Spleen (tissue), 7 donors: ENCODE measurements at regions not wholly inside any gene's neighbourhood (a gene's known extent, or its start where the extent isn't known, plus 50 kb on each side); places are given as distances from the start of the nearest gene placed in this dataset.

Experiments
- POLR2A ChIP-seq, 3 donors: fragments of 450-650 bp; IDR thresholded peaks; one replicate each; pipeline ENCODE4 v1.5.1; 2017; ENCODE audit warnings: antibody characterized with exemption in 3 of 3, mild to moderate bottlenecking in 1 of 3
- POLR2AphosphoS5 ChIP-seq, 3 donors: sonication (generic); formaldehyde crosslinking; IDR thresholded peaks; one replicate each; pipeline ENCODE4 v1.5.1; 2017; ENCODE audit warnings: antibody characterized with exemption in 3 of 3
- TF ChIP-seq, protein P1 (sequence below), 11 experiments: fragments of 200-600 bp in 7 of 11; fragments of 450-650 bp in 4 of 11; sonication (generic) in 4 of 11; IDR thresholded peaks in 8 of 11; conservative IDR thresholded peaks in 3 of 11; 1 replicate in 7 of 11; 2 replicates in 4 of 11; pipeline versions ENCODE4 v1.4.0 to v1.8.0; 2016 to 2021; ENCODE audit warnings: antibody characterized with exemption in 11 of 11, inconsistent platforms in 4 of 11, mild to moderate bottlenecking in 1 of 11
- donor health status: DM: no; HTN: no; CAD: no; lungs with moderate emphysema.
- donor health status: DM: no; HTN: no; CAD: no.
- donor health status: DM: no; HTN: no; CAD: no.

DNA sequence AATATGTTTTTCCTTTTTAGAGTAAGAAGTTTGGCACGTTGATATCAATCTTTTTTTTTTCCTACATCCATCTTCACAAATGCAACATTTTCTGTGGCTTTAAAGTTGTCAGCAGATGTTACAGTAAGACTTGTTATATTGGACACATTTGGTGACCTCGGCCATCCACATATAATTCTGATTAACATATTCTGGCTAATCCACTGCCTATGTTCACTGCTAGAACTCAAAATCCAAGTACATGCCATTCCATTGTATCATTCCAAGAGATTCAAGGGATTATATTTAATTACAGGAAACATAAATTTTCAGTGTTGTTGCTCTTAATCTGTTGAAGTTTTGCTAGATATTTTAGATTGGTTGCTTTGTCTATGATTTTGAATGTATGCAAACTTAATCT, 367.6 kb downstream of the TENT5A start:
- TF ChIP-seq POLR2AphosphoS5 (IDR thresholded peaks at IDR 0.05): no peak
- TF ChIP-seq, protein P1, sequence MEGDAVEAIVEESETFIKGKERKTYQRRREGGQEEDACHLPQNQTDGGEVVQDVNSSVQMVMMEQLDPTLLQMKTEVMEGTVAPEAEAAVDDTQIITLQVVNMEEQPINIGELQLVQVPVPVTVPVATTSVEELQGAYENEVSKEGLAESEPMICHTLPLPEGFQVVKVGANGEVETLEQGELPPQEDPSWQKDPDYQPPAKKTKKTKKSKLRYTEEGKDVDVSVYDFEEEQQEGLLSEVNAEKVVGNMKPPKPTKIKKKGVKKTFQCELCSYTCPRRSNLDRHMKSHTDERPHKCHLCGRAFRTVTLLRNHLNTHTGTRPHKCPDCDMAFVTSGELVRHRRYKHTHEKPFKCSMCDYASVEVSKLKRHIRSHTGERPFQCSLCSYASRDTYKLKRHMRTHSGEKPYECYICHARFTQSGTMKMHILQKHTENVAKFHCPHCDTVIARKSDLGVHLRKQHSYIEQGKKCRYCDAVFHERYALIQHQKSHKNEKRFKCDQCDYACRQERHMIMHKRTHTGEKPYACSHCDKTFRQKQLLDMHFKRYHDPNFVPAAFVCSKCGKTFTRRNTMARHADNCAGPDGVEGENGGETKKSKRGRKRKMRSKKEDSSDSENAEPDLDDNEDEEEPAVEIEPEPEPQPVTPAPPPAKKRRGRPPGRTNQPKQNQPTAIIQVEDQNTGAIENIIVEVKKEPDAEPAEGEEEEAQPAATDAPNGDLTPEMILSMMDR (IDR thresholded peaks at IDR 0.05 in 8 of 11, conservative IDR thresholded peaks at IDR 0.05 in 3 of 11): no peak
- TF ChIP-seq POLR2A (IDR thresholded peaks at IDR 0.05): no peak
